Calu3 (cell line): ENCODE measurements at regions not wholly inside any gene's neighbourhood (a gene's known extent, or its start where the extent isn't known, plus 50 kb on each side); places are given as distances from the start of the nearest gene placed in this dataset.

Experiments
- BruUV-seq: library from RNA; stranded (reverse); fragments of 400-500 nt; replicated peaks from 2 replicates; lab custom pipeline; 2021; lab: Mats Ljungman, UMichigan
- CTCF ChIA-PET: fragments of 300-600 bp; sonication (Branson Sonifier 250); formaldehyde crosslinking; loops from one replicate; lab custom pipeline; 2022; ENCODE audit warnings: antibody characterized with exemption; lab: Charles Lee
- DNase-seq: peaks from one replicate; pipeline ENCODE4 v3.0.0; 2022
- H3K27ac Mint-ChIP-seq: one replicate; pipeline ENCODE4 v1.8.0; 2022; ENCODE audit warnings: mixed read lengths; ENCODE audit not compliant: unreplicated experiment
- H3K27me3 Mint-ChIP-seq: one replicate; pipeline ENCODE4 v1.8.0; 2022; ENCODE audit warnings: mixed read lengths; ENCODE audit not compliant: unreplicated experiment
- H3K36me3 Mint-ChIP-seq: one replicate; pipeline ENCODE4 v1.8.0; 2022; ENCODE audit warnings: mild to moderate bottlenecking, moderate library complexity, mixed read lengths; ENCODE audit not compliant: insufficient read depth, unreplicated experiment
- H3K4me1 Mint-ChIP-seq: one replicate; pipeline ENCODE4 v1.8.0; 2022; ENCODE audit warnings: mild to moderate bottlenecking, low read depth, mixed read lengths; ENCODE audit not compliant: unreplicated experiment
- H3K4me3 Mint-ChIP-seq: one replicate; pipeline ENCODE4 v1.8.0; 2022; ENCODE audit warnings: mild to moderate bottlenecking, low read depth, moderate library complexity, mixed read lengths; ENCODE audit not compliant: unreplicated experiment
- H3K9me3 Mint-ChIP-seq: one replicate; pipeline ENCODE4 v1.8.0; 2022; ENCODE audit warnings: low read depth, mixed read lengths; ENCODE audit not compliant: unreplicated experiment
- CTCF ChIP-seq: fragments of 200-600 bp; IDR thresholded peaks from one replicate; pipeline ENCODE4 v1.8.0; 2022; ENCODE audit warnings: antibody characterized with exemption; ENCODE audit not compliant: unreplicated experiment
- intact Hi-C: fragments of 100-400 bp; cut with micrococcal nuclease; formaldehyde crosslinking; loops from one replicate; pipeline ENCODE4 v1.10.0; 2022; ENCODE audit not compliant: unreplicated experiment

DNA sequence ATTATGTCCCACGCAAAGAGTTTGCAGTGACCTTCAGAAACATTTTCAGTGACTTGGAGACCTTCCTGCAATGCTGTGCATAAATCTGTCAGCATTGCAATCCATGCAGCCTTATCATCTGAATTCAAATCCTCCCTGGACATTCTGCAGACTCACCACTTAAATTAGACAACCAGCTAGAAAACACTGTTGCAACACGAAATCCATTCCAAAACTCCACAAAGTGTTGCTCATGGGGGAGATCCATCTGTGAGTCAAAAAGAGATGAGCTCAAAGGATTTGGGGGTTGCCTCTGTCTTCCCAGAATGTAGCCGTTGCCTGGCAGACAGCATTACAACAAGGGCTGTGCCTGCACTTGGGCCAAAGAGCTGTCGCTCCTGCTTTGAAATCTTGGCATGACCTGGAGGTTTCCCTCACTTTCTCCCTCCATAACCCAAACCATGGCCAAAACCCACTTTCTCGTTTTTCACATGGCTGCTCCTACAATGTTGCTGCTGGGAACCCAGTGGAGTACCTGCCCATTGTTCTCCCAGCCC, 163.5 kb upstream of the CDYL start:
- Mint-ChIP-seq H3K4me1 (peaks cover 3% of the 10 kb centered on the region), H3K27me3 (peaks cover 37% of the 10 kb centered on the region), H3K36me3 (no peaks in the 10 kb centered on the region), H3K4me3 (no peak overlapping the region), H3K27ac (no peak overlapping the region), H3K9me3 (peaks cover 4% of the 10 kb centered on the region)
- CTCF ChIA-PET, result no interaction called here
- DNase-seq, result no peak
- no peak for TF ChIP-seq CTCF
- intact Hi-C loops, result no loop called here
- no TSS peak for BruUV-seq

DNA sequence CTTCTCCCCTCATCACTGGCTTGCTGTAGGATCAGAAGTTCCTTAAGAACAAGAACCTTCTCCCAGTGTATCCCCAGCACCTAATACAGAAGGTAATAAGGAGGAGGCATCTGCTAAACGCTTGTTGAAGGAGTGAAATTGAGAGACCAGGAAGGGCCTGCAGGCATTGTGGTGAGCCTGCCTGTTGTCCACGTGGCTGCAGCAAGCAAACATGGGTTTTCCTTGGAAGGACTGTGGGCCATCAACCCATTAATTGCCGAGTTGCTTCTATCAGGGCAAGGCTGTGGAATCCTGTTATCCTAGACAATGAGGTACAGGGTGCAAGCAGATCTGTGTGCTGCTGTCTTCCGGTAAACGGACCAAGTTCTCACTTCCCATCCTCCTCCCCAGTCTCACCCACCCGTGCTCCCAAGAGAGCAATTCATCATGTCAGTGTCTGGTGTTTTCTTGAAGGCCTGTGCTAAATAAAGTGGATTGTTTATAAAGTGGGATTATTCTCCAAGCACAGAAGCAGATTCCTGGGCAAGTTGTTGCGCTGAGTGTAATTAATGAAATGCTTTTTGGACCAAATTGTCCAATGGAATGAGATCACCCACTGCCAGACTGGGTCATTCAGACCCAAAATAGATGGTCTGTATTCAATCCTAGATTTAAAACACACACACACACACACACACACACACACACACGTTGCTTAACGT, 164.6 kb upstream of the CDYL start:
- CTCF ChIA-PET, result no interaction called here
- Mint-ChIP-seq H3K4me1 (peaks cover 14% of the 10 kb centered on the region), H3K36me3 (peaks cover 6% of the 10 kb centered on the region), H3K27ac (no peak overlapping the region), H3K9me3 (peaks cover 4% of the 10 kb centered on the region), H3K4me3 (no peak overlapping the region), H3K27me3 (peaks cover 37% of the 10 kb centered on the region)
- no TSS peak for BruUV-seq
- no peak for DNase-seq
- intact Hi-C loops, result no loop called here
- TF ChIP-seq CTCF, result no peak

- CTCF ChIA-PET, result no interaction called here
- DNase-seq, result no peak
- no TSS peak for BruUV-seq
- Mint-ChIP-seq H3K4me3 (no peak overlapping the region), H3K27ac (no peak overlapping the region), H3K36me3 (peaks cover 6% of the 10 kb centered on the region), H3K9me3 (peaks cover 4% of the 10 kb centered on the region), H3K27me3 (peaks cover 37% of the 10 kb centered on the region), H3K4me1 (peaks cover 16% of the 10 kb centered on the region)
- TF ChIP-seq CTCF, result no peak
- intact Hi-C loops, result no loop called here
Observed at GRCh38 chr6:4610256-4610655, 165.9 kb upstream of the CDYL start.

- BruUV-seq, result no TSS peak
- Mint-ChIP-seq H3K4me1 (peaks cover 26% of the 10 kb centered on the region), H3K27me3 (peaks cover 21% of the 10 kb centered on the region), H3K4me3 (no peak overlapping the region), H3K27ac (no peak overlapping the region), H3K9me3 (no peaks in the 10 kb centered on the region), H3K36me3 (peaks cover 6% of the 10 kb centered on the region)
- no peak for DNase-seq
- intact Hi-C loops, result no loop called here
- CTCF ChIA-PET, result no interaction called here
- no peak for TF ChIP-seq CTCF
Observed at GRCh38 chr6:4608361-4609115, 167.7 kb upstream of the CDYL start.
